Stimulated activated CD8-positive, alpha-beta memory T cell treated with anti-CD3 and anti-CD28 coated beads, Interleukin-7, amount 100 ng/mL, for 1 hour (primary cell): ENCODE measurements at regions not wholly inside any gene's neighbourhood (a gene's known extent, or its start where the extent isn't known, plus 50 kb on each side); places are given as distances from the start of the nearest gene placed in this dataset.

ENCODE experiments used
- DNase-seq, 2 donors: peaks; one replicate each; pipeline ENCODE4 v3.0.0-alpha.2; 2020; ENCODE audit warnings: low read depth in 2 of 2

GRCh38 chr3:187900993-187901755, 155.9 kb upstream of the BCL6 start:
- no peak for DNase-seq

- no peak for DNase-seq
These were observed 156.8 kb upstream of the BCL6 start for GRCh38 chr3:187902041-187902471.

- no peak for DNase-seq
These were observed 157.7 kb upstream of the BCL6 start for GRCh38 chr3:187902936-187903335.

GRCh38 chr3:187903697-187904096, 158.4 kb upstream of the BCL6 start:
- DNase-seq = no peak

- DNase-seq = no peak
These were observed 161.1 kb upstream of the BCL6 start for GRCh38 chr3:187906416-187906815.

- no peak for DNase-seq
These were observed 161.7 kb upstream of the BCL6 start for GRCh38 chr3:187906920-187907319.

GRCh38 chr3:187909866-187910265, 164.6 kb upstream of the BCL6 start:
- no peak for DNase-seq

GRCh38 chr3:187912007-187912406, 166.7 kb upstream of the BCL6 start:
- no peak for DNase-seq

GRCh38 chr3:187913617-187914033, 168.4 kb upstream of the BCL6 start:
- DNase-seq = no peak

- no peak for DNase-seq
These were observed 169.0 kb upstream of the BCL6 start for GRCh38 chr3:187914231-187914630.

GRCh38 chr3:187916072-187916471, 170.8 kb upstream of the BCL6 start:
- no peak for DNase-seq

GRCh38 chr3:187918081-187918644, 172.9 kb upstream of the BCL6 start:
- no peak for DNase-seq

GRCh38 chr3:187919048-187919447, 173.8 kb upstream of the BCL6 start:
- DNase-seq = peak; percentile 18 to 30

- no peak for DNase-seq
These were observed 174.3 kb upstream of the BCL6 start for GRCh38 chr3:187919544-187919943.

GRCh38 chr3:187920030-187920429, 174.8 kb upstream of the BCL6 start:
- no peak for DNase-seq

- DNase-seq = no peak
These were observed 175.6 kb upstream of the BCL6 start for GRCh38 chr3:187920913-187921312.

GRCh38 chr3:187921391-187922074, 176.3 kb upstream of the BCL6 start:
- no peak for DNase-seq

- DNase-seq = no peak
These were observed 177.6 kb upstream of the BCL6 start for GRCh38 chr3:187922704-187923416.

- no peak for DNase-seq
These were observed 179.4 kb upstream of the BCL6 start for GRCh38 chr3:187924651-187925050.

- no peak for DNase-seq
These were observed 180.1 kb upstream of the BCL6 start for GRCh38 chr3:187925326-187925725.

GRCh38 chr3:187926620-187927019, 181.4 kb upstream of the BCL6 start:
- no peak for DNase-seq

- no peak for DNase-seq
These were observed 182.3 kb upstream of the BCL6 start for GRCh38 chr3:187927565-187927964.
